ENCODE measurements at regions not wholly inside any gene's neighbourhood (a gene's known extent, or its start where the extent isn't known, plus 50 kb on each side); places are given as distances from the start of the nearest gene placed in this dataset.

GRCh38 chr11:97163631-97164191 lies 773.9 kb downstream of the JRKL start:
- no peak for DNase-seq (ENCODE audit: low spot score)
- TF ChIP-seq, protein P1, sequence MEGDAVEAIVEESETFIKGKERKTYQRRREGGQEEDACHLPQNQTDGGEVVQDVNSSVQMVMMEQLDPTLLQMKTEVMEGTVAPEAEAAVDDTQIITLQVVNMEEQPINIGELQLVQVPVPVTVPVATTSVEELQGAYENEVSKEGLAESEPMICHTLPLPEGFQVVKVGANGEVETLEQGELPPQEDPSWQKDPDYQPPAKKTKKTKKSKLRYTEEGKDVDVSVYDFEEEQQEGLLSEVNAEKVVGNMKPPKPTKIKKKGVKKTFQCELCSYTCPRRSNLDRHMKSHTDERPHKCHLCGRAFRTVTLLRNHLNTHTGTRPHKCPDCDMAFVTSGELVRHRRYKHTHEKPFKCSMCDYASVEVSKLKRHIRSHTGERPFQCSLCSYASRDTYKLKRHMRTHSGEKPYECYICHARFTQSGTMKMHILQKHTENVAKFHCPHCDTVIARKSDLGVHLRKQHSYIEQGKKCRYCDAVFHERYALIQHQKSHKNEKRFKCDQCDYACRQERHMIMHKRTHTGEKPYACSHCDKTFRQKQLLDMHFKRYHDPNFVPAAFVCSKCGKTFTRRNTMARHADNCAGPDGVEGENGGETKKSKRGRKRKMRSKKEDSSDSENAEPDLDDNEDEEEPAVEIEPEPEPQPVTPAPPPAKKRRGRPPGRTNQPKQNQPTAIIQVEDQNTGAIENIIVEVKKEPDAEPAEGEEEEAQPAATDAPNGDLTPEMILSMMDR (IDR thresholded peaks at IDR 0.05) = no peak
- ATAC-seq (ENCODE audit: low FRiP score) = no peak

DNA sequence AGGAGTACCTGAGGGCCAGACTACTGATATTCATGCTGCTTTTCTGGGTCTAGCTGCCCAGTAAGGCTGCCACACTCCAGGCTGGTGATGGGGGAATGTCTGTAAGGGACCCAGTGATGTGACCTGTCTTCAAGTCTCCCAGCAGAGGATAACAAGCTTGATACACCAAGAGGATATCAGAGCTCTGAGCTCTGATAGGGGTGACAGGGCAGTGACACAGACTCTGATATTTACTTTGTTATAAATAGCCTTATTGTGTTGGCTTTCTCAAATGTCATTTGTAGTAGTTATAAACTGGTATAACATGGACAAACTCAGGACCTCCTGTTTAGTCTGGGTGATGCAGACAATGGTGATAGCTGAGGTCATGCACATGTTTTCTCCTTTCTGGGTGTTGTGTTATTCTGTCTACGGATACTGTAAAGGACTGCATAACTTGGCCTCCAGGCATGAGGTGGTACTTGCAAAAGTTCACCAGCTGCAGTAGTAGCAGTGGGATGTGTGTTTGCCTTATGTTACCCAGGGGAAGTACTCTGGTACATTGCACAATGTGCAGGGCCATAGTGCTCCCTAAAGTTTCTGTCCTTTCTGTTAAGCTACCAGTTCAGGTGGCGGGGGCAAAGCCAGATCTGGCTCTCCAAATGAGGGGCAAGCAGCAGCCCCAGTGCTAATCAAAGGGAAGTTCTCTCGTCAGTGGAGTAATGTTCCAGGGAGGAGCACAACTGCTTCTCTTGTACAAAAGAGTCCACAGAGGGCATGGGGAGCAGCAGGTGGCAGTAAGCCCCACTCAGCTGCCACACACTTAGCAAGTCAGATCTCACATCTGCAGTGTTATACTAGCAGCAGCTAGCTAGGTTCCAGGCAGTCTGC lies 812.2 kb downstream of the JRKL start:
- ATAC-seq (ENCODE audit: low FRiP score) (no peak), DNase-seq (ENCODE audit: low spot score) (no peak)
- TF ChIP-seq, protein P1 (IDR thresholded peaks at IDR 0.05) = no peak

DNA sequence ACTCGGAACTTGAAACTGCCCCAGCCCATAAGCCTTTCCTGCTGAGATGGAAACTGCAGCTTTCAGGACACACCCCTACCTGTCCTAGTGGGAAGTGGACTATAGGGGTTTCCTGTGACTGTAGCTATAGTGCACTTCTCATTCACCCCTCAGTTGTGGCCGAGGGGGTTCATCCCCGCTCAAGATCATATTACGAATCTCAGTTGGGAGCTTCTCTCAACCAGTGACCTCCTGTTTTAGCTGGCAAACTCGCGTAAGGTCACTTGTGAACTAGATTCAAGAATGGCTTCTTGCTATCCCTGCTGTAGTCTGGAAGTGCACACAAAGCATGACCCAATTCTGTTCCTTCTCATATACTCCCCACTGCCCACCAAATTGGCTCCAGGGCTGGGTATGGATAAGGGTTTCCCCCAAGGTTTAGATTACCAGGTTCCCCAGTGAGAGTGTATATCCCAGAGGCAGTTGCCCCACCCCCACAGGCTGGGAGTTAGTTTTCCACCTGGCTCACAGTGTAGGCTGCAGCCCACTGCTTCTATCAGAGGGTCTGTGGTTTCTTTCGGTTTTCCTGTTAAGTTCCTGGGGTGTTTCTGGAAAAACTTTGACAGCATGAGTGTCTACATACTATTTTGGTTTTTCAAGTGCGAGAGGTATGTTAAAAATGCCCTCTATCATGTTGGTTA lies 812.9 kb downstream of the JRKL start:
- ATAC-seq (ENCODE audit: low FRiP score) (no peak), DNase-seq (ENCODE audit: low spot score) (no peak)
- TF ChIP-seq, protein P1 (IDR thresholded peaks at IDR 0.05) = no peak

DNA sequence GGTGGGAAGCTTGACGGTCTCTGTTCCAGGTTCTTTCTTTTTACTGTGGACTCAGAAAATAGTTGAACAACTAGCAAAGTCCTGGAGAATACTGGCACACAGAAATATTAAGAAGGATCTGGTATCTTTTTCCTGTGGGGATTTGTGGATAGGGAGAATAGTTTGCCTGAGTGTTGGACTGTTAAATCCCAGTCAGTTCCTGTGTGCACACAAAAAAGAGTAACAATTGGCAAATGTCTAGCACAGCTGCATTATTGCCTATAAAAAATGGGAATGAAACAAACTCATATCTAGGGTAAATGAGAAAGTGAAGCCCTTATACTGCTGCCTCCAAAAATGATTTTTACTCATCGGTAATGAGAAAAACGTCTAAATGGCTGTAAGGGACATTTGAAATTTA lies 828.2 kb downstream of the JRKL start:
- DNase-seq (ENCODE audit: low spot score) (no peak), ATAC-seq (ENCODE audit: low FRiP score) (no peak)

GRCh38 chr11:97223647-97224046 lies 833.8 kb downstream of the JRKL start:
- TF ChIP-seq, protein P1 (IDR thresholded peaks at IDR 0.05) = no peak

More for the DNA sequence above, 828.2 kb downstream of the JRKL start:
- TF ChIP-seq, protein P1 (IDR thresholded peaks at IDR 0.05) = no peak

GRCh38 chr11:97224396-97224795 lies 834.6 kb downstream of the JRKL start:
- TF ChIP-seq, protein P1 (IDR thresholded peaks at IDR 0.05) = no peak
- DNase-seq (ENCODE audit: low spot score) (no peak), ATAC-seq (ENCODE audit: low FRiP score) (no peak)

More at GRCh38 chr11:97223647-97224046, 833.8 kb downstream of the JRKL start:
- ATAC-seq (ENCODE audit: low FRiP score) = no peak
- DNase-seq (ENCODE audit: low spot score) = no peak
